Epithelial cell of proximal tubule (primary cell): ENCODE measurements at regions not wholly inside any gene's neighbourhood (a gene's known extent, or its start where the extent isn't known, plus 50 kb on each side); places are given as distances from the start of the nearest gene placed in this dataset.

ENCODE experiments used
- DNase-seq: peaks from one replicate; pipeline ENCODE4 v3.0.0-alpha.2; 2011; ENCODE audit warnings: low read depth
- H3K4me3 ChIP-seq: 2 replicates; pipeline ENCODE4 v1.5.1; 2011; ENCODE audit warnings: low read depth, mild to moderate bottlenecking, low read length
- CTCF ChIP-seq: conservative IDR thresholded peaks from 2 replicates; pipeline ENCODE4 v1.5.1; 2012; ENCODE audit warnings: low read depth, mild to moderate bottlenecking, low read length

DNA sequence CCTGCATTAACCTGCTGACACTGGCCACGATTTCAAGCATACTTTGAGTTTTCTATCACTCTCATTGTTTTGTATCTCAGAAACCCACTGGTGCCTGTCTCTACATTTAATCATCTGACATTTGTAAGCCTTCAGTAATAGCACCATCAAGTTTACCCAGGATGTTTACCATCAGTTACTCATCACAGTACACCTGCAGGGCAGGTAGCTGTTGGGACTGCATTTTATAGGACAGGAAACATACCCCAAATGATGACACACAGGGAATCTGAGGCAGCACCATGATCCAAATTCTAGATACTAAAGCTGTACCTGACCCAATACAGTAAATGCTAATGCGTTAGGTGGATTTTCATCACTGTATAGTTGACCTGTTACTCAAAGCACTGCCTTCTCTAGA, 114.2 kb downstream of the FEM1C start:
- no peak for DNase-seq
- H3K4me3 ChIP-seq: no peak overlapping the region
- TF ChIP-seq CTCF: no peak

GRCh38 chr5:115429345-115429940, 115.1 kb downstream of the FEM1C start:
- no peak for TF ChIP-seq CTCF
- no peak overlapping the region for H3K4me3 ChIP-seq
- DNase-seq: no peak

DNA sequence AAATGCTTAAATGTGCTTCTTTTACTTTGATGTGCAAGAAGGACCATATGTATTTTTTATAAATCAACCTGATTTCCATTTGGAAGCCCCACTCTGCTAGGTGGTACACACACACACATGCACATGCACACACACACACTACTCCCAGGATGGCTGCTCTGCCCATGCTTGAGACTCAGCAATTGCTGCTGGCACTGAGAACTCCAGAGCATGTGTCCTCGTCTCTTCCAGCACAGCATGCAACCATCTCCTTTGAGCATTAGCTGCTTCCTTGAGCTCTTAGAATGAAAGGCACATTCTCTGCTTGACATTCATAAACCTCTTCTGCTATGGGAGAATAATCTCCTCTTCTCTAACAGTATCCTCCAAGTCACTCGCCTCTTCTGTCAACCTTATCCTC, 115.9 kb downstream of the FEM1C start:
- DNase-seq: no peak
- TF ChIP-seq CTCF: no peak

GRCh38 chr5:115428248-115428647, 116.3 kb downstream of the FEM1C start:
- H3K4me3 ChIP-seq: no peak overlapping the region
- TF ChIP-seq CTCF: no peak
- no peak for DNase-seq

More for the DNA sequence above, 115.9 kb downstream of the FEM1C start:
- no peak overlapping the region for H3K4me3 ChIP-seq

DNA sequence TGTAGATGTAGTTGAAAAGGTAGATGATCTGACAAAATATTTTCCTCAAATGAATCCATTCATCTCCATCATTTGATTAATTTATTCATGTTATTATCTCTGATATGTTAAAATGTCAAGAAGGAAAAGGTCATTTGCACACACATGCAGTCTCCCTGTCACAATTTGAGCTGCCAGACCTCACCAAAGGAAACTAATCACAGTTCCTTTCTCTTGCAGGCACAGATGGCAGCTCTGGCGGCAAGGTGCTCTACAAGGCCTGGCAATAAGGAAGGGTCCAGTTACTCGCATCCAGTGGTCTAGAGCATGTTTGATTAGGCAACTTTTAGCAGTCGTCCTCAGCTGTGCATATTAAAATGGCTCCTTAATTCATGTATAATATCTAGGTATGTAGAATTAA, 120.1 kb downstream of the FEM1C start:
- no peak overlapping the region for H3K4me3 ChIP-seq
- no peak for TF ChIP-seq CTCF
- DNase-seq: no peak

GRCh38 chr5:115424030-115424429, 120.5 kb downstream of the FEM1C start:
- no peak for DNase-seq
- H3K4me3 ChIP-seq: no peak overlapping the region
- no peak for TF ChIP-seq CTCF

GRCh38 chr5:115423541-115423940, 121.0 kb downstream of the FEM1C start:
- TF ChIP-seq CTCF: no peak
- no peak overlapping the region for H3K4me3 ChIP-seq
- no peak for DNase-seq
